NOMO-1 (cell line): ENCODE measurements at regions not wholly inside any gene's neighbourhood (a gene's known extent, or its start where the extent isn't known, plus 50 kb on each side); places are given as distances from the start of the nearest gene placed in this dataset.
A peak's percentile ranks its signal among the peaks of the same experiment; 100 is the strongest.
"Not testable (repeated sequence)": the region's sequence is repeated elsewhere in the genome, so short reads cannot be mapped to it uniquely, and the experiment has no call there.

Experiments
- DNase-seq, 2 experiments: peaks; one replicate each; lab custom pipeline; 2025; ENCODE audit not compliant: unreplicated experiment in 2 of 2; lab: John Stamatoyannopoulos, UW

DNA sequence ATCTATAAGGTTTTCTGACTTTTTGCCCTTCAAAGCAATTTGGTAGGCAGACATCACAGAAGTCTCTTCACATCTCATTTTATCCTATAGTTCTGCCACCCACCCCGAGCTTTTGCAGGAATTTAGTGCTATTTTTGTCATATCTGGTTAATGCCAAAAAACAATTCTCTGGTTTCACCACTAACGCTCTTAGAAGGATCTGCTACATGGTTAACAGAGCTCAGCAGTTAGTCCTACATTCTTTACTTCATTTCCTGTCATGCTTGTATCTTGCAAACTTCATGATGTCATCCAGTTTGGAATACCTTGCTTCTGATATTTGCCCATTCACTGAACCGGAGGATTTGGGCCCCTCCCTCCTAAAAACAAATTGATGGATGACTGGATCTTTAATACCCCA lies 116.8 kb upstream of the SERPINE2 start:
- DNase-seq, result no peak

DNA sequence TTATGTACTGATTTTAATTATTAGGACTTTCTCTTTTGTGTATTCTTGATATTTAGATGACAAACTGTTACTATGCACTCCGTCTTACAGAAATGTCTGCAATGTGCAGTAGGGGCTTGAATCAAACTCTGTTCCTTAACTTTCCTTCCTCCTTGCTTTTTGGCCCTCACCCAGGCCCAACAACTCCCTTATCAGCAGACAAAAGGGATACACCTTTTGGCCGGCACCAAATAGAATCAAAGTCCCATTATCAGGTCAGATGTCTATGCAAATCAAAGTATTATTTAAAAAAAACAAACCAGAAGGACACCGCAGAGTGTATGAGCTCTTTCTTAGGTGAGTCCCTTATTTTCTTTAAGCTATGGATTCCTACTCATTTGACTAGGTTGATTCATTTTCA lies 116.3 kb upstream of the SERPINE2 start:
- no peak for DNase-seq

DNA sequence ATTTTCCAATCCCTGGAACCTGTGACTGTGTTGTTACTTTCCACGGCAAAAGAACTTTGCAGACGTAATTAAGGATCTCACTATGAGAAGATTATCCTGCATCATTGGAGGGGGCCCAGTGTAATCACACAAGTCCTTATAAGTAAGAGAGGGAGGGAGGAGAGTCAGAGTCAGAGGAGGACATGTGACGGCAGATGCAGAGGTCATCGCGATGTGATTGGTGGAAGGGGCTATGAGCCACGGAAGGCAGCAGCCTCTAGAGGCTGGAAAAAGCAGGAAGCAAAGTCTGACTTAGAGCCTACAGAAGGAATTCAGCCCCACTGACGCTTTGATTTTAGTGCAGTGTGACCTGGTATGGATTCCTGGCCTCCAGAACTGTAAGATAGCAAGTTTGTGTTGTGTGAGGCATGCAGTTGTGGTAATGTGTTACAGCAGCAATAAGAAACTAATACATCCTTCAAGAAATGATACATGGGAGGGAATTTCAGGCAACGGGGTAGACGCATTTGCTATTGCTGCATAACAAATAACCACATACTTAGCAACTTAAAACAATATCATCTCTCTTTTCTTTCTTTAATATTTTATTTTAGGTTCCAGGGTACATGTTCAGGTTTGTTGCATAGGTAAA lies 112.7 kb upstream of the SERPINE2 start:
- no peak for DNase-seq

DNA sequence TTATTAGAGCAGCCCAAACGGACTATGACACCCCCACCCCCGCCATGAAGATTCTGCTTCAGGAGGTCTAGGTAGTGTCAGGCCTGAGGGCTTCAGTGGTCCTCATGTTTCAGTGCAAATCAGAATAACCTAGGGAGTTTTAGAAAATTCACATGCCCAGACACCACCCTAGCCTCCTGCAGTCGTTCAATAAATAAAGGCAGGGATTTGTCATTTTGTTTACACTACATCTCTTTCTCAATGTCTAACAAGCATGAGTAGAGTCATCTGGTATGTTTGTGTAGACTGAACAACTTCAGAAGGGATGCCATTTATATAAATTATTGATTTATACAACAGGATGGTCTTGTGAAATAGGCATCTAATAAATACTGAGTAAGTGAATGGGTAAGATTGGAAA lies 112.1 kb upstream of the SERPINE2 start:
- no peak for DNase-seq

DNA sequence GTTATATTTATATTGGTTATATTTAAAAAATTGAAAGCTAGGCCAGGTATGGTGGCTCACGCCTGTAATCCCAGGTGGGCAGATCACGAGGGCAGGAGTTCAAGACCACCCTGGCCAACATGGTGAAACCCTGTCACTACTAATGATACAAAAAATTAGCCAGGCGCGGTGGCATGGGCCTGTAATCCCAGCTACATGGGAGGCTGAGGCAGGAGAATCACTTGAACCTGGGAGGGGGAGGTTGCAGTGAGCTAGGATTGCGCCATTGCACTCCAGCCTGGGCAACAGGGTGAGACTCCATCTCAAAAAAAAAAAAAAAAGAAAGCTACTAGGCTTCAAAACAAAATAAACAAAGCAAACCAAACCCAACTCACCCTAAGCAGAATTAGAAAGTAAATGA lies 109.0 kb upstream of the SERPINE2 start:
- DNase-seq, result not testable (repeated sequence)

DNA sequence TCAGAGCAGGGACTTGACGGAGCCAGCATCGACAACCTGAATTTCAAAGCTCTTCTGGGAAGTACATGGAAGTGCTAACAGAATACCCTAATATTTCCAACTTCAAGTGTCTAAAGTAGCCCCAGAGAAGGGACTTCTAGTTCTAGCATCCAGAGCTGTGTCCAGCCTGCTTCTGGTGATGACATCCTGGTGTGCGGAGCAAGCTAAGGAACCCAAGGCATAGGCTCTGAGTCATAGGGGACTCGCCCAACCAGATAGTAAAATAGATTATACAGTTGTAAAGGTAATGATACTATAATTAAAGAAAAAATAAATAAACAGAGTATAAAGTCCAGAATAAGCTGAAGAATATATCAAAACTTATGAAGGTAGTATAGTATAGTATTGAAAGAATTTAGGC lies 108.1 kb upstream of the SERPINE2 start:
- DNase-seq, result no peak

DNA sequence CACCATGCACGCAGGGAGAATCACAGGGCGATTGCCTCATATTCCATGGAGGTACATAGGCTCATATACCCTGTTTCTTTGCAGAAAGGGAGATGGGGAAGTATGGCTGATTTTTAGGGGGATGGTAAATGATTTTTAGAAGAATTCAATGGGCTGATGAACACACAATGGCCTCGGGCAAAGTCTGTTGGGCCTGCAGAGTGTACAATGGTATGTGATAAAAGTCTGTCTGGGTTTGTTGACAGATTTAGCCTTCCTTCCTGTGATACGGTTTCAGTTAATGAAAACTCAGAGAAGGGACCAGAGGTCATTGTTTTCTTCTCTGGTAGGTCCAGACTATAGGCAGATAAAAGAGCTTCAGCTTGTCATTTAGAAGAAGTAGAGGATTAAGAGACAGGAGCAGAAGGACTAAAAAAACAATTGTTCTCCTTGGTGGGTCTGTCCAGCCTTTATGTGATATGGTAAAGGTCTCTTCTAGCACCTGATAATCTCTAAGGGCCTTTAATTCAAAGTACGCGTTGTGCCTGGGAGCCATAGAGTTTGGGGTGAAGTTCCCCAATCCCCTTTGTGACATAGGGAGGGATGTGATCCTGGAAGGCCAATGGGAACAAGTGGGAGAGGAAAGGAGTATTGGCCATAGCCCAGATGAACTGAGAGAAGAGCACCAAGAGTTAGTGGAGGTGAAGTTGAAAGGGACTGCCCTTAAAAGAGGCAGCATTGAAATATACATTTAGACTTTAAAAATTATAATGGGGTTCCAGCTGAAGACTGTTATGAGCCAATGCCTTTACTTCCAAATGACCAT lies 107.5 kb upstream of the SERPINE2 start:
- DNase-seq, result no peak

DNA sequence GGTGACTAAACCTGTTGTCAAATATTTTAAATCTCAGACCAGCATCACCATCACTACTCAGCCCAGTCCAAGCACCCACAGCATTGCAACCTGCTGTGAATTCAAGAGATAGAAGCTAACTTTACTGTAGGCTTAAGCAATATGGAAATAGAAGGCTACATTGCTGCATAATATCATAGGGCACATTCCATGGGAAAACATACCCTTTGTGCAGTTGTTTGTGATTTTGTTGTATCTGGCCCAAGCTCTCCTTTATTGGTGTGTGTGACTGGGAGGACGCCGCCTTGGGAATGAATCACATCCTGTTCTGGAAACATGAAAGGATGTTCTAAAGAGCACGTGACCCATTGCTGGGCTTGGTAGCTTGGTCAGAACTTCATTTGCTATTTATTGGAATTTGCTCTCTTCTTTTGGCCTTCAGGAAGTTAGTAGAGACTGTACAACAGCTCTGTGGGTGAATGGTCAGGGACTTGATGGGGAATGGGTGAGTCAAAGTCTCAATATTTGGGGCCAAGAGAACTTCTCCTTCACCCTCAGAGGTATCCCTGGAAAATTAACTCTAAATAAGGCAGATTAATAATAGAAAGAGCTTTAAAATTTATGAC lies 106.8 kb upstream of the SERPINE2 start:
- no peak for DNase-seq

DNA sequence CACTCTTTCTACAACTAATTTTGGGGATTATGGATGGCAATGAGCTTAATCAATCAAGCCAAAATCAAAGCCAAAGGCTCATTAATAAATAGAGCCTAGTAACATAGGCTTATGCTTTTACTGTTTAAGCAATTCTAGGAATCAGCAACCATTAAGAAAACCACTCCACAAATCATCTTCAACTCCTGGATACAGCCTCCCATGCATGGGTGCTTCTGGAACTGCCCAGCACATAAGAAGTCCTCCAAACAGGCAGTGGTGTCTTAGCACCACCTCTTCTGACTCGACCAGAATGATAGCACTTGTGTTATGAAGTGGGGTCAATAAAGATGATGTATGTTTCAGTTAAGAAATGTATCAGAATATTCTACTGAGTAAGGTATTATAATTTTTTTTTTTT lies 104.4 kb upstream of the SERPINE2 start:
- no peak for DNase-seq

DNA sequence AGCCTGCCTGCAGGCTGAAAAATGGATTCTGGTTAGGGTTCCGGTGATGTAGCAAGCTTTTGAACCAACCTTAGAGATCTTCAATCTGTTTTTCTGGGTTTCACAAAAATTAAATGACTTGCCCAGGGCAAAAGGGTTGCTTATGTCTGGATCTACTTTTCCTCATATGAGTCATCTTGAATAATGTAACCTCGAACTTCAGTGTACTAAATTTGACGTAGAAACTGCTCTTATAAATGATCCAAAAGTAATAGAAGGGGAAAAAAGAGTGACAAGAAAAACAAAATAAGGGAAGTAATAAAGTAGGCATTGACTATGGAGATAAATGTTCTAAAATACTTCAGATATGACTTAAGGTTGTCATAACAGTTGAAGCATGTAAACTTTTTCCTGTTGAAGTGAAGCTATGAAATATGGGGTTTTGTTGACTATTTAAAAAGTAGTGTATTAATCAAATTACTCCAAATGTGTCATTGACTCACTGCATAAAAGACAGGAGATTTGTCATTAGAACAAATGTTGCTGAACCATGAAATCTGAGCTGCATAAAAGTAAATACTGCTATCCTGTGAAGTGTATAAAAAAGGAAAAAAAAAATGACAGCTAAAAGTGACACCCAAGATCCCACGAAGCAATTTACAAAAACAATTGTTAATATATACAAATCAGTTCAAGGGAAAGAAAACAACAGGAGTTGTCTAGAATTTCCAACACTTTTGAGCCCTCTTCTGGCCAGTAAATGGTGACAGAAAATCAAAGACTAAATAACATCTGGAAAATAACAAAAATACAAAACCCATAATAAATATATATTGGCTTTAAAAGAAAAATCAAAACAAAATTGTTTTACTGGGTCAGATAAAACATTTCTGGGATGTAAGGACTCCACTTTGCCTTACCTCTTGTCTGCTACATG lies 103.6 kb upstream of the SERPINE2 start:
- peak in 1 of 2 experiments; percentile 22 for DNase-seq

DNA sequence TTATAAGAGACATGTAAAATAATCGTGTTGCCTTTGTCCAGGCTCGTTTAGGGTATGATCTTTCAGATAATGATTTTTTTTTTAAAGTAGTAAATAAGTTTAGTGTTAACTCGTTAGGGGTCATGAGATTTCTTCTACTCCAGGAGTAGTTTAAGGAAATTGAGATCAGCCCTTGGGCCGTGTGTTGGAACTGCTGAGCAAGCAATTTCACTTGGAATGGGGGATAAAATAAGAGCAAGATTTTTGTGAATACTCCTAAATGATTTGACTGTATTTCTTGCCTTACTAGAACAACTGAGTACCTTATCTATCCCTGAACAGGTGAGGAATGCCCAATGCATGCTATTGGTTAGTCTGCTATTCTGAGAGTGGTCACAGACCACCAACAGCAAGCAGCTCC lies 102.2 kb upstream of the SERPINE2 start:
- DNase-seq, result no peak

DNA sequence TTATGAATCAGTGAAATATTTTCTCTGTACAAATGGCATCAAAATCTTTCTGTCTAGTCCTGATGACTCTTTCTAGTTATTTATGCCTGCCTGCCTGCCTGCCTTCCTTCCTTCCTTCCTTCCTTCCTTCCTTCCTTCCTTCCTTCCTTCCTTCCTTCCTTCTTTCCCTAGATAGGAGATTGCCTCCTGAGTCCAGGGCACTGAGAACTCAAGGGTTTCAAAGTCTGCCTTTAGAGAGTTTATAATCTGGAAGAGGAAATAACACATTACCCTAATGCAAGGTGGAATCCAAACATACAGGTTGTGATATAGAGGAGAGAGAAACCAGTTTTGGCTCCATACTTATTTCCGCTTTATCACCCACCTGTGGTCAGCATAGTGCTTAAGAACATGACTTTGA lies 98.1 kb upstream of the SERPINE2 start:
- DNase-seq, result no peak

DNA sequence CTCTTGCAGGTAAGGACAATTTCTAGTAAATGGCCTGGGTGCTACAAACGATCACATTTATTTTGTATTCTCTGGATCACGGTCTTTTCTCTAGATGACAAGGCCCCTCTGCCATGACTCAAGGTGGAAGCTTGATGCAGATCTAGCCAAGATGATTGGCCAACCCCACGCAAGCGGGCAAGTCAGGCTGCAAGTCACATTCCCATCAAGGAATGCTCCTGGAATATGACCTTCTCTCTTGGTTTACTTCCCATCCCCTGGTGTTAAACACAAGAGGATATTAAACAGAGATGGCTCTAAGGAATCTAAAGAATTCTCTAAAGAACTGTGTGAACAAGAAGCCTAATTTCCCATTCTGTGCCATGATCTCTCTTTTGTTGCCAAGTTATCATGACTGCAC lies 97.3 kb upstream of the SERPINE2 start:
- DNase-seq, result no peak

DNA sequence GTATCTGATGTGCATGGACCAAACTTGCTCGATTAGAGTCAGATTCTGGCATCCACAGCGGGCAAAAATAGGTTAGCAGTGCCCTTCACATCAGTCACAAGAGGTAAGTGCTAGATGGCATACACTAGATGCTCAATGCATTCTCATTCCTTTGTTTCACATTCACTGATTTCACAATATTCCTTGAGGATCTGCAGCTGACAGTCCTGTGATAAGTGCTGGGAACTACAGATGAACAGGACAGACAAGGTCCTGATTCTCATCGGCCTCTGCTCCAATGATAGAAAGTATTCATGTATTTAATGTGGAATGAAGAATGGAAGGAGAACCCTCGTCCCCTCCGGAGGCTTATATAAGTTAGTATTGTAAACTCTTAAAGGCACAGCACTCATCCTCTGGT lies 96.8 kb upstream of the SERPINE2 start:
- DNase-seq, result no peak

DNA sequence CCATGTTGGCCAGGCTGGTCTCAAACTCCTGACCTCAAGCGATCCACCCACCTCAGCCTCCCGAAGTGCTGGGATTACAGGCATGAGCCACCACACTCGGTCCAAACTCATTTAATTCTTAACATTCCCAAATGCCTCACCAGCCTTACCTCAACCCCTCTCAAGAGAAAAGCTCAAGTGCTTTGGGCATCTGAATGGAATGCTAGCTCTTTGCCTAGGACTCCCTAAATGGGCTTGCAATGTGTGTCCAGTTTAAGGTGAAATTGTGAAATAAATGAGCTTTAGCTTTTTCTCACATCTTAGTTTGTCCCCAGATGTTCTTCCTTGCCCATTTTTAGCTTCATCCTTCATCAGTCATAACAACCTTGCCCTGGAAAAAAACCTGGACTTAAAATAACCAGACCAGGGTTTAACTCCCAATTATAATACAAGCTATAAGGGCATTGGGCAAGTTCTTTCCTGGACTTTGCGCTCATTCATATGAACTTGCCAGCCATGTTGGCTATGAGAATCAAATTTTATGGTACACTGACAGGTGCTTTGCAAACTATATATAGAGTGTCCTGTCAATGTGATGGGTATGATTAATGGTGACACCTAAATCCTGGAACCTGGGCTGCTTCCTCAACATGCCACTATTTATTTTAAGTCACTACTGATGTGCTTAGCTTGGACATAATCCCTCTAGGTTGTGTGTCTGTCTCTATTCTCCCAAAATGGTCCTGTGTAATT lies 95.1 kb upstream of the SERPINE2 start:
- DNase-seq, result no peak

DNA sequence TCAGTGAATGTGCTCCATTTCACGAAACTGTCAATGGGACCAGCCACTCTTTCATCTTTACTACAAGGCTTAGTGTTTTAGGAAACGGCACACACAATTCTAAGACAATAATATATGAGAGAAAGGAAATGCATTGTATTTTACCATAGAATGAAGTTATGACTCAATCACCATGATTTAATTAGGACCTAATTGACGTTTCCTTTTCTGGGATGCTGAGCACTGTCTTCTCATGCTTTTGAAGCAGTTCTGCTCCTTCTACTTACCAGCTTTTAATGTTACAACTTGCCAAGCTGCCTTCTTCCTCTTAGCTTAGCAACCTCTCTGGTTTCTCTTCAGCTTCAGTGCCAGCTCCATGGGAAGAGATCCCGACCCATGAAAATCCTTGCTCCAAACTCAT lies 94.3 kb upstream of the SERPINE2 start:
- no peak for DNase-seq

DNA sequence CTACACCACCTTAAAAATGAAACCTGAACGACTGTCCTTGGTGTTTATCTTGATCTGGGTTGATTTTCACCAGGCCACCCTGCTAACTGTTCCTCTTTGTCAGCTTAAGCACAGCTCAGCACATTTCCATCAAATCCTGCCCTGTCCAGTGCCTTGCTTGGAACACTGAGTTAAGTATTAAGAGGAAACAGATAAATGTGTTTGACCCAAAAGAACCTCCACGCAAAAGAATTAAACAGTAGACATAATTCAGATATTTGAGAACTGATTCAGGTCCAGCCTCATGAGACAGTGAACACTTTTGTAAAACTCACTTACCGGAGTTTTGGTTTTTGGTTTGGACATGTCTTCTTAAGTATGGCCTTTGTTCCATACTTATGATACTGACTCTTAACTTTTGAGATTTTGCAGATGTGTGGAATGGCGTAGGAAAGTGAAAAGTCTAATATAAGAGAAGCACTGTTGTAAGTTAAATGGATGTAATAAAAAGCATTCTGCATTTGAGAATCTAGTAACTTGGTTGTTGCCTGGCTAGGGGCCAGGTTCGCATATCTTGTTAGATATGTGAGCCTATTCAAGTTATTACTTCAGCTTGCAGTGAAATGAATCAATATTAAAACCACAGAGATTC lies 88.9 kb upstream of the SERPINE2 start:
- DNase-seq, result no peak

DNA sequence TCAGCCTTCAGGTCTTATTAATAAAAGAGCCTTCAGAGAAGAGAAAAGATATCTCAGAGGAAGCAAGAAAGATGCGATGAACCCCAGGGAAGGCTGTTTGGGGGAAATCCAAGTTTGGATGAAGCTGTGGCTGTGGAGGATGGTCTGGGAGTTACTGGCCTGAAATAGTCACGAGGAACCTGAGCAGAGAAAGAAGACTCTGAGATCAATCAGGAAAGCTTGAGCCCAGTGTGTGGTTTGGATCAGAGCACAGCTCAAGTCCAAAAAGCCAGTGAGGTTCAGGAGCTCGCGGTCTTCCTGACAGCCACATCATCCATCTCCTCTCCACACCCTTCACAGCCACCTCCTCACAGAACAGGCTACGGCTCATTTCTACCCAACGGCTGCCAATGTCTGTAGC lies 87.4 kb upstream of the SERPINE2 start:
- DNase-seq, result no peak

DNA sequence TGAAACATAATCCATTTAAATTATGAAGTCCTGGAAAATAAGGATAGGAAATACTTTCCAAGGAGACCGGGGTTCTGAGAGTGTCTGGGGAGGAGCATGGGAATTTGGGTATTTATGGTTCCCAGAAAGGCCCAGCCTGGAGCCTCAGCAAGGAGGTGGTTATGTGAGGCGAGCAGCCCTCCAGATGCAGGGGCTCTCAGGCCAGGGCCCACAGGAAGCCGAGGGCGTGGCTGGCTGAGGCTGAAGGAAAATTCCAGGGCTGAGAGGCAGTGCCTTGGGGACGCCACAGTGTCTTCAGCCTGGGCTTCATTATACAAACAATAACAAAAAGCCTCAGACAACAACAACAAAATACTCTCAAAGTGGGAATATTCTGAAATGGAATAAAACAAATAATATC lies 86.9 kb upstream of the SERPINE2 start:
- no peak for DNase-seq

DNA sequence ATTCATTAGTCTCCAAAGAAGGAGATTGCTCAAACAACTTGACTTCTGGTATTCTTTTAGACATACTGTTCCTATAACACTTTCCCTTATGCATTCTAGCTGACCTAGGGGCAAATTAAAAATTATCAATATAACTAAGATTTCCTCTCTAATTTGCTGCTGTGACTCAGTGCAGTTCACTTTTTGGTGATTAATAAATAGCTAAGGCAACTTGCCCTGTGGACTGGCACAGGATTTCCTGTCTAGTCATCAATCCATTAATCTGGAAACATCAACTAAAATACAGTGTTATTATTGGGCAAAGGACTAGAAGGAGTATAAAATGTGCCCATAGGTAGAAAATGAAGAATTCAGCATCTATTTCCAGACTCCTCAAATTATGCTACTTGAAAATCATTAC lies 83.5 kb upstream of the SERPINE2 start:
- DNase-seq, result no peak
